HUES48 (cell line): ENCODE measurements at regions not wholly inside any gene's neighbourhood (a gene's known extent, or its start where the extent isn't known, plus 50 kb on each side); places are given as distances from the start of the nearest gene placed in this dataset.

Experiments used
- H3K27ac ChIP-seq: one replicate; pipeline ENCODE4 v1.7.0; 2013; ENCODE audit warnings: low read depth, low read length, inconsistent platforms
- H3K27me3 ChIP-seq: 2 replicates; pipeline ENCODE4 v1.6.1; 2013; ENCODE audit warnings: mild to moderate bottlenecking, low read length; ENCODE audit not compliant: control insufficient read depth, insufficient read depth
- H3K36me3 ChIP-seq: 2 replicates; pipeline ENCODE4 v1.6.1; 2013; ENCODE audit warnings: low read length; ENCODE audit not compliant: control insufficient read depth, insufficient read depth
- H3K4me1 ChIP-seq: 2 replicates; pipeline ENCODE4 v1.6.1; 2013; ENCODE audit warnings: mild to moderate bottlenecking, low read length; ENCODE audit not compliant: control insufficient read depth, insufficient read depth
- H3K4me3 ChIP-seq: 2 replicates; pipeline ENCODE4 v1.5.1; 2013; ENCODE audit warnings: mild to moderate bottlenecking, low read depth, low read length
- H3K9ac ChIP-seq: 2 replicates; pipeline ENCODE4 v1.6.1; 2013; ENCODE audit warnings: mild to moderate bottlenecking, low read depth, low read length, moderate library complexity
- H3K9me3 ChIP-seq: 2 replicates; pipeline ENCODE4 v1.6.1; 2013; ENCODE audit warnings: low read length; ENCODE audit not compliant: control insufficient read depth, insufficient read depth

DNA sequence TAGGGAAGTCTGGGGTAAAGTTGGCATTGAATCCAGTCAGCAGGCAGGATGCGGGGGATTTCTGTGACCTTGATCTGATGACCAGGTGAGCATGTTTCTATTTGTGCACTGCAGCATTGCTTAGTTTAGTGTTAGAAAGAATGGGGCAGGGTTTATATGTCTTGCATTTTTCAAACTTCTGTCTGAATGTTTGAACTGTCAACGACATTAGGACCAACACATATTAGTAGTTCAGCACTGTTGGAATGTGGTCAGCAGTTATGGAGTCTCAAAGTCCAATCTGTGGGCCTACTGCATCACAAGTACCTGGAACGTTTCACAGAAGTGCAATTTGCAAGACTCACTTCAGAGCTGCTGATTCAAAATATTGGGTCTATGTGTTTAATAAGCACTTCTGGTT is 276.6 kb upstream of the BMP2 start:
- no peaks in the 10 kb centered on the region for H3K4me1 ChIP-seq
- no peaks in the 10 kb centered on the region for H3K9me3 ChIP-seq
- no peaks in the 10 kb centered on the region for H3K27me3 ChIP-seq

DNA sequence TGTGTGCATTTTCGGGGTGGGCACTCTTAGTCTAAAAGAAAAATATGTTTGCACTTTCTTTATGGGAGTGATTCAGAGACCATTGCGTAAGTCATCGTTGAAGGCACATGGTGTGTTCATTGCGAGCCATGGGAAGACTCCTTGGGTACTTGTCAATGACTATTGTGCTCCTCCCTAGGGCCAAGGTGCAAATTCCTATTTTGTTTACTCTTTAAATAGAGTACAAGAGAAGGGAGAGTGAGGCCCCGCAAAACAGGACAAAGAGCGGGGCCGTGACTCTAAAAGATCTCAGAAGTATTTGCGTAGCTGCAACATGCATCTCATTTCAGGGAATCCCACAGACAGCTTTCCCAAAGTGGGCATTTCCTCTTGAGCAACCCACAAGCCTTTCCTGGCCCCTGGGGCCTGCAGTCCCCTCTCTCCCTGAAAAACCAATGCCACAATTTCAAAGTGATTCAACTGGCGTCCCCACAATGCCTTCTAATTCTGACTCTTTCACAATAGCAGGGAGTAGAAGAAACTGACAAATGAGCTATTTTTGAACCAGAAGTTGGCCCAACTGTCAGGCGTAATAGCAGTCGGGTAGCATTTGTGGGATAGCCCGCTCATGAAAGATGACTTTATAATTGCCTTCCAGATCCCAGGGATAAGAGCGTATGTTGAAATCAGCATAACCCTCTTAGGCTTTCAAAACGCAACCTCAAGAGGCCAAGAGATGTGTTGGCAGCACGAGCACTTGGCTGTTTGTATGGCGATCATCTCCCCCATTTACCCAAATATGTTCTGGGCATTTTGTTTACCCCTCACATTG is 277.9 kb upstream of the BMP2 start:
- no peaks in the 10 kb centered on the region for H3K9me3 ChIP-seq
- H3K36me3 ChIP-seq: no peaks in the 10 kb centered on the region
- H3K4me1 ChIP-seq: no peaks in the 10 kb centered on the region
- H3K27me3 ChIP-seq: no peaks in the 10 kb centered on the region
- H3K27ac ChIP-seq: no peak overlapping the region
- no peak overlapping the region for H3K4me3 ChIP-seq
- no peak overlapping the region for H3K9ac ChIP-seq

More for the DNA sequence above, 276.6 kb upstream of the BMP2 start:
- Histone ChIP-seq H3K36me3 (no peaks in the 10 kb centered on the region), H3K4me3 (no peak overlapping the region), H3K9ac (no peak overlapping the region), H3K27ac (no peak overlapping the region)

DNA sequence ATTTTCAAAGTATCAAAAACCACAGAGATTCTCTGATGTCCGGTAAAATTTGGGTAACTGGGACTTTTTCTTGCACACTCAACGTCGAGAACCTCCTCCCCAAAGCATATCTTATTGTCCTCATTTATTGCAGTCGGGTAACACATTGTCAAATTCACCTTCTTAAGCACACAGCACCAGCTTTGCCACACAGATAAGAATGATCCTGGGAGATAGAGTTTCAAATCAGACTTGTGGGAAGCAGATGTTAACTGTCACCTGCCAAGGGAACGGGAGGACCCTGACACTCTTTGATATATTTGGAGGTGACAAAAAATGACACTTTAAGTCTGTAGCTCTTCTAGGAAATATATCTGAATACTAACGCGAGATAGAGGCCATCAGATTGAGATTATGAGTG is 282.1 kb upstream of the BMP2 start:
- Histone ChIP-seq H3K9ac (no peak overlapping the region), H3K9me3 (no peaks in the 10 kb centered on the region), H3K4me3 (no peak overlapping the region), H3K27ac (no peak overlapping the region), H3K27me3 (no peaks in the 10 kb centered on the region), H3K4me1 (no peaks in the 10 kb centered on the region), H3K36me3 (no peaks in the 10 kb centered on the region)

DNA sequence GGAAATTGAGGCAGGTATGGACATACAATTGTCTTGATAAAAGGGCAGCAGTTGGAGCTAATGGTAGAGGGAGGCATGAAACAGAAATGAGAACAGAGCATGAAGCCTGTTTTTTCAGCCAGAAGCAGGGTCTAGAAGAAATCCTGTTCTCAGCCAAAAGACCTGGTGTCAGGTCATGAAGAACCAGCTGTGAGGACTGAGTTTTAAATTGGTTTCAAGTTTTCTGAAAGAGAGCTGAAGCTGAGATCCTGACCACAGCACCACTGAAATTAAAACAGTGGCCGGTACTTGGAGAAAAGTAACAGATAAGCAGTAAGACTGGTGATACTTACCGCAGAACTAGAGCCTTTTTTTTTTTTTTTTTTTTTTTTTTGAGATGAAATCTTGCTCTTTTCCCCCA is 283.8 kb upstream of the BMP2 start:
- H3K27ac ChIP-seq: no peak overlapping the region
- H3K9me3 ChIP-seq: no peaks in the 10 kb centered on the region
- no peaks in the 10 kb centered on the region for H3K36me3 ChIP-seq
- no peaks in the 10 kb centered on the region for H3K4me1 ChIP-seq
- H3K9ac ChIP-seq: no peak overlapping the region
- H3K27me3 ChIP-seq: no peaks in the 10 kb centered on the region
- H3K4me3 ChIP-seq: no peak overlapping the region

DNA sequence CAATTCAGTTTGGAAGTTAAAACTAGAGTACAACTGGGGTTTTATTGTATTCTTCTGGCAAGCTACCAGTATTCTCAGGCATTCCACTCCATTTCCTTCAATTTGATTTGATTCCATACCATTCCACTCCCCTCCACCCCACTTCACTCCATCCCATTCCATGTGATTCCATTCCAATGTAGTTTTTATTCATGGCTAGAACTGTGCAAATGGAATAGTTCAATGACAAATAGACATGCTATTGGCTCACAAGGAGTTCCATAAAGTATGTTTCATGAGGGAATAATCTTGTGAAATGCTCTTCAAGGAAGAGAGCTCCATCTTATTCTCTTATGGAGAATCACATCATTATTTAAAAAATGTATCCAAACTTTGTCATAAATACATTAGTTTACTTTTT is 285.0 kb upstream of the BMP2 start:
- H3K9ac ChIP-seq: no peak overlapping the region
- no peak overlapping the region for H3K27ac ChIP-seq
- no peak overlapping the region for H3K4me3 ChIP-seq
- no peaks in the 10 kb centered on the region for H3K27me3 ChIP-seq
- no peaks in the 10 kb centered on the region for H3K4me1 ChIP-seq
- H3K9me3 ChIP-seq: no peaks in the 10 kb centered on the region
- no peaks in the 10 kb centered on the region for H3K36me3 ChIP-seq

DNA sequence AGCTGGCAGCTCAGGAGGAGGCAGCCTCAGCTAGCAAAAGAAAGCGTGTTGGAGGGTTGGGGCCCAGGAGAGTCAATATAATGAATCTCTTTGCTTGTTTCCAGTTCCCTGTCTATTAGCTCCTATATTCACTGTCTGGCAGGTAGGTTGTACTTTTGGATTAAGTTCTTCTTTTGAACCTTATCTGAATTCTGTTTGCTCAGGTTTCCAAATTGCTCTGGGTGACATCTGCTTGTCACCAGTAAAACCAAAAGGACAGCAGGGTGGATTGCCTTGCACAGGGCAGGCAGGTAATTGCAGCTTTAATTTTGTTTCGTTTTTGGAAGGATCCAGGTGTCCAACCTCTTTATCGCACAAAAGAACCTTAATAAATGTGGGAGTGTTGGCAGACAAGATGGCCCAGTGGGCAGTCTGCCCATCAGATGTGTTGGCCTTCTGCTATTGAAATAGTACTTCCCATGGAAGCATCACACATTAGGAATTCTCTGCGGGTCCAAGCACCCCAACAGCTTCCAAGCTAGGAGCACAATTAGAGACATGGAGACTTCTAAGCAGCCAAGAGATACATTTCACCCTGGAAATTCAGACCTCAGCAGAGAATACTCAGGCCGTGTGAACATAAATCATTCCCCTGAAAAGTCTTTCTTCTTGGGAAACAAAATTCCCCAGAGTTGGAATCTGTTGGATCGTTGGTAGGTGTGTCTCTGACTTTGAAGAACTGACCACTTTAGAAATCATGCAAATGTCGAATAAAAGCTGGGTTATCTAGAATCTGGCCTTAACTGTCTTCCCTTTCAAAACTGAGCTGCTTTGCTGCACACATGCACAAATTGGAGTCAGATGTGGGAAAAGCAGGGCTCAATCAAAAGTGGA is 286.9 kb upstream of the BMP2 start:
- no peak overlapping the region for H3K4me3 ChIP-seq
- no peaks in the 10 kb centered on the region for H3K27me3 ChIP-seq
- H3K4me1 ChIP-seq: 0 out of 2 replicates have a peak, but pooled peaks cover 8% of the 10 kb centered on the region
- H3K9ac ChIP-seq: no peak overlapping the region
- H3K9me3 ChIP-seq: no peaks in the 10 kb centered on the region
- no peaks in the 10 kb centered on the region for H3K36me3 ChIP-seq
- H3K27ac ChIP-seq: no peak overlapping the region

DNA sequence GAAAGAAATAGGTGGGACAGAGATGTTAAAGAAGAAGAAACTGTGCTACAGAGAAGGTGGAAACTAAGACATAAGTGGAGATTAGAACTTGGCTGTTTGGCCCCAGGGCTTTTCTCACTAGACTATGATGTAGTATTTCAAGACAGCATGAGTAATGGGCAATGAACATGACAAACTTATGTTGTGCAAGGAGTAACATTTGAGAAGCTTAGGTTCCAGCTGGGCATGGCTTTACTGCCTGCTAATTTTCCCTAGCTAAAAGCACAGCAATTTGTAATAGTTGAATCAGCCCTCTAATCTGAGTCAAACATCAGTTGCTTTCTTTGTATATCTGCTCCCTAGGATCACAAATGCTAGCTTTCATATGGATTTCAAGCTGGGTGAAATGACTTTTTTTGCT is 294.3 kb upstream of the BMP2 start:
- Histone ChIP-seq H3K36me3 (no peaks in the 10 kb centered on the region), H3K9ac (no peak overlapping the region), H3K4me3 (no peak overlapping the region), H3K27ac (no peak overlapping the region), H3K4me1 (0 out of 2 replicates have a peak, but pooled peaks cover 8% of the 10 kb centered on the region), H3K9me3 (no peaks in the 10 kb centered on the region), H3K27me3 (no peaks in the 10 kb centered on the region)

DNA sequence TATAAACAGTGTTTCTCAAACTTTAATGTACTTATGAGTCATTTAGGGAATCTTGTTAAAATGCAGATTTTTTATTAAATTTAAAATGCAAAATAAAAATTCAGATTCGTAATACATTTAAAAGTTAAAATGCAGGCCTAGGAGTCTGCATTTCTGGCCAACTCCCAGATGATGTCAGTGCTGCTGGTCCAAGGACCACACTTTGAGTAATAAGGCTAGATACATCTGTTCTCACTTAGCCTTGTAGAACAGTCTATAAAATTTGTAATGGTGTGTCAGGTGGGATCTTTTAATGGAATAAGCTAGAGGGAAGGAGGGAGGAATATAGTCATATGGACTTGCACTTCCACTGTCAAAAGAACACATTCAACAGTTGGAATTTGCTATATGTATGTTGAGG is 295.6 kb upstream of the BMP2 start:
- no peak overlapping the region for H3K27ac ChIP-seq
- no peaks in the 10 kb centered on the region for H3K9me3 ChIP-seq
- no peak overlapping the region for H3K4me3 ChIP-seq
- H3K4me1 ChIP-seq: 0 out of 2 replicates have a peak, but pooled peaks cover 8% of the 10 kb centered on the region
- no peaks in the 10 kb centered on the region for H3K36me3 ChIP-seq
- H3K27me3 ChIP-seq: no peaks in the 10 kb centered on the region
- no peak overlapping the region for H3K9ac ChIP-seq

DNA sequence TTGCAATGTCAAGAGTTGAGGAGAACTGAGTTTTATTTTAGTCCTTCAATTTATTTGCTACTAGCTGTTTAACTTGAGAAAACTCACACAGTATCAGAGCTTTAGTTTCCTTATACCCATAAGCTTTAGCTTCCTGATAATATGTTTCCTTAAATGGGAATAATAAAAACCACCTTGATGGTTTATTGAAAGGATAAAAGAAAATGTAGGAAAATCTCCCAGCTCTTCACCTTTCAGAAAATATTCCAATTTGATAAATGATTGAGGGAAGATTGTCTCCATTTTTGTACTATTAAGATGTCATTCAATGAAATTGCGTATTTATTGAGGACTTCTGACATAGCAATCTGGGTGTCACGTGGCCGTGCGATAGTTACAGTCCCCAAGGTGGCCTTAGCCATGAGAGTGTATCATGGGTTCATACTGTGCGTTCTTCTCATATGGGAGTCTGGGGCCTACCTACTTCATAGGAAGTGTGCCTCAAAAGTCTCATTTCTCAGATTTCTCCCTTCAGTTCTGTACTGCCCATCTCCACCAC is 296.3 kb upstream of the BMP2 start:
- Histone ChIP-seq H3K27me3 (no peaks in the 10 kb centered on the region), H3K4me3 (no peak overlapping the region), H3K27ac (no peak overlapping the region), H3K4me1 (0 out of 2 replicates have a peak, but pooled peaks cover 3% of the 10 kb centered on the region), H3K9me3 (no peaks in the 10 kb centered on the region), H3K36me3 (no peaks in the 10 kb centered on the region), H3K9ac (no peak overlapping the region)

DNA sequence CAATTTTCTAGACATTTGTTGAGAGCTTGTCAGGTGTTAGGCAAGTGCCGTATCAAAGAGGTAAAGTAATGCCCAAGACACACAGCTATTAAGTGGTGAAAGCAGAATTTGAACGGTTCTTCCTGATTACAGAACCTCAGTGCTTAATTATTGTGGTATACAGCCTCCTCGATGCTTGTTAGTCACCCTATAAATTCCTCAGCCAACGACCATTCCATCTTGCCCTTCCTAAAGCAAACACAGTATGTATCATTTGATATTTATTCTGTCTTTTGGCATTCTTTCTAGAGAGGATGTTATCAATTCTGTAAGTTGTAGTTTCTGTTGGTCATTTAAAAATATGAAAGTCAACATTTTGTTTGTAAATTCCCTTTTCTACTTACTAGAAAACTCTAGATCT is 297.8 kb upstream of the BMP2 start:
- H3K9ac ChIP-seq: no peak overlapping the region
- H3K4me1 ChIP-seq: no peaks in the 10 kb centered on the region
- H3K9me3 ChIP-seq: no peaks in the 10 kb centered on the region
- H3K27me3 ChIP-seq: no peaks in the 10 kb centered on the region
- no peak overlapping the region for H3K27ac ChIP-seq
- H3K36me3 ChIP-seq: no peaks in the 10 kb centered on the region
- no peak overlapping the region for H3K4me3 ChIP-seq
